Skeletal muscle cell (primary cell): ENCODE measurements at regions not wholly inside any gene's neighbourhood (a gene's known extent, or its start where the extent isn't known, plus 50 kb on each side); places are given as distances from the start of the nearest gene placed in this dataset.

Experiments used
- DNase-seq: peaks from one replicate; pipeline ENCODE4 v3.0.0-alpha.2; 2010; ENCODE audit warnings: low read depth
- H3K4me3 ChIP-seq: 2 replicates; pipeline ENCODE4 v1.5.1; 2011; ENCODE audit warnings: low read depth, mild to moderate bottlenecking, control low read depth, low read length, moderate library complexity

- no peak for DNase-seq
- no peak overlapping the region for H3K4me3 ChIP-seq
These were observed 100.1 kb upstream of the ALDH1A3 start for GRCh38 chr15:100779331-100780207.

- H3K4me3 ChIP-seq: no peak overlapping the region
- no peak for DNase-seq
These were observed 99.3 kb upstream of the ALDH1A3 start for GRCh38 chr15:100780208-100780800.

GRCh38 chr15:100781061-100781960 is 98.3 kb upstream of the ALDH1A3 start:
- DNase-seq: no peak
- no peak overlapping the region for H3K4me3 ChIP-seq

GRCh38 chr15:100781961-100782530 is 97.6 kb upstream of the ALDH1A3 start:
- no peak for DNase-seq
- no peak overlapping the region for H3K4me3 ChIP-seq

GRCh38 chr15:100783291-100783690 is 96.3 kb upstream of the ALDH1A3 start:
- H3K4me3 ChIP-seq: no peak overlapping the region

GRCh38 chr15:100783760-100784492 is 95.7 kb upstream of the ALDH1A3 start:
- DNase-seq: no peak
- H3K4me3 ChIP-seq: no peak overlapping the region

More at GRCh38 chr15:100783291-100783690, 96.3 kb upstream of the ALDH1A3 start:
- DNase-seq: no peak

GRCh38 chr15:100784493-100785180 is 95.0 kb upstream of the ALDH1A3 start:
- no peak for DNase-seq
- H3K4me3 ChIP-seq: no peak overlapping the region

GRCh38 chr15:100785181-100786138 is 94.2 kb upstream of the ALDH1A3 start:
- no peak for DNase-seq
- H3K4me3 ChIP-seq: no peak overlapping the region

- DNase-seq: no peak
- no peak overlapping the region for H3K4me3 ChIP-seq
These were observed 93.5 kb upstream of the ALDH1A3 start for GRCh38 chr15:100786139-100786531.

- no peak for DNase-seq
- no peak overlapping the region for H3K4me3 ChIP-seq
These were observed 92.6 kb upstream of the ALDH1A3 start for GRCh38 chr15:100786901-100787566.

GRCh38 chr15:100787567-100788417 is 91.8 kb upstream of the ALDH1A3 start:
- DNase-seq: no peak

GRCh38 chr15:100788418-100789105 is 91.1 kb upstream of the ALDH1A3 start:
- DNase-seq: no peak
- H3K4me3 ChIP-seq: no peak overlapping the region

More at GRCh38 chr15:100787567-100788417, 91.8 kb upstream of the ALDH1A3 start:
- no peak overlapping the region for H3K4me3 ChIP-seq

- no peak overlapping the region for H3K4me3 ChIP-seq
- DNase-seq: no peak
These were observed 88.8 kb upstream of the ALDH1A3 start for GRCh38 chr15:100790786-100791265.

- no peak for DNase-seq
- H3K4me3 ChIP-seq: no peak overlapping the region
These were observed 85.6 kb upstream of the ALDH1A3 start for GRCh38 chr15:100794008-100794407.

- DNase-seq: no peak
- no peak overlapping the region for H3K4me3 ChIP-seq
These were observed 78.3 kb upstream of the ALDH1A3 start for GRCh38 chr15:100801256-100801900.
